HG03135 (cell line): ENCODE measurements at regions not wholly inside any gene's neighbourhood (a gene's known extent, or its start where the extent isn't known, plus 50 kb on each side); places are given as distances from the start of the nearest gene placed in this dataset.

Experiments used
- ATAC-seq: cut with Tn5 transposase; IDR thresholded peaks from one replicate; pipeline ENCODE4 v1.9.1; 2021; ENCODE audit warnings: mild to moderate bottlenecking, moderate library complexity; ENCODE audit not compliant: unreplicated experiment

GRCh38 chr6:126419901-126420300, 80.0 kb downstream of the CENPW start:
- ATAC-seq = no peak

- no peak for ATAC-seq
These were observed 83.0 kb downstream of the CENPW start for GRCh38 chr6:126422912-126423311.

- ATAC-seq = no peak
These were observed 87.8 kb downstream of the CENPW start for GRCh38 chr6:126427713-126428112.

GRCh38 chr6:126429866-126430265, 90.0 kb downstream of the CENPW start:
- ATAC-seq = no peak

- ATAC-seq = no peak
These were observed 92.6 kb downstream of the CENPW start for GRCh38 chr6:126432564-126432963.

- ATAC-seq = no peak
These were observed 94.0 kb downstream of the CENPW start for GRCh38 chr6:126433927-126434326.

GRCh38 chr6:126437205-126437604, 97.3 kb downstream of the CENPW start:
- ATAC-seq = no peak

- no peak for ATAC-seq
These were observed 99.1 kb downstream of the CENPW start for GRCh38 chr6:126439040-126439439.

GRCh38 chr6:126440923-126441322, 101.0 kb downstream of the CENPW start:
- no peak for ATAC-seq

GRCh38 chr6:126444659-126445273, 104.9 kb downstream of the CENPW start:
- ATAC-seq = no peak

GRCh38 chr6:126446248-126446647, 106.3 kb downstream of the CENPW start:
- ATAC-seq = no peak

GRCh38 chr6:126447367-126447766, 107.5 kb downstream of the CENPW start:
- ATAC-seq = no peak

GRCh38 chr6:126461045-126461444, 121.1 kb downstream of the CENPW start:
- no peak for ATAC-seq

GRCh38 chr6:126464245-126464644, 124.3 kb downstream of the CENPW start:
- ATAC-seq = no peak

- no peak for ATAC-seq
These were observed 135.5 kb downstream of the CENPW start for GRCh38 chr6:126475449-126475848.

GRCh38 chr6:126477678-126478077, 137.8 kb downstream of the CENPW start:
- no peak for ATAC-seq

GRCh38 chr6:126480268-126480667, 140.4 kb downstream of the CENPW start:
- no peak for ATAC-seq

- no peak for ATAC-seq
These were observed 141.4 kb downstream of the CENPW start for GRCh38 chr6:126481319-126481718.

GRCh38 chr6:126504792-126505191, 164.9 kb downstream of the CENPW start:
- ATAC-seq = no peak

- no peak for ATAC-seq
These were observed 173.3 kb downstream of the CENPW start for GRCh38 chr6:126513198-126513597.

- ATAC-seq = no peak
These were observed 176.5 kb downstream of the CENPW start for GRCh38 chr6:126516411-126516810.

- no peak for ATAC-seq
These were observed 185.0 kb downstream of the CENPW start for GRCh38 chr6:126524811-126525326.

GRCh38 chr6:126526547-126526946, 186.6 kb downstream of the CENPW start:
- ATAC-seq = no peak
